ENCODE measurements at regions not wholly inside any gene's neighbourhood (a gene's known extent, or its start where the extent isn't known, plus 50 kb on each side); places are given as distances from the start of the nearest gene placed in this dataset.

DNA sequence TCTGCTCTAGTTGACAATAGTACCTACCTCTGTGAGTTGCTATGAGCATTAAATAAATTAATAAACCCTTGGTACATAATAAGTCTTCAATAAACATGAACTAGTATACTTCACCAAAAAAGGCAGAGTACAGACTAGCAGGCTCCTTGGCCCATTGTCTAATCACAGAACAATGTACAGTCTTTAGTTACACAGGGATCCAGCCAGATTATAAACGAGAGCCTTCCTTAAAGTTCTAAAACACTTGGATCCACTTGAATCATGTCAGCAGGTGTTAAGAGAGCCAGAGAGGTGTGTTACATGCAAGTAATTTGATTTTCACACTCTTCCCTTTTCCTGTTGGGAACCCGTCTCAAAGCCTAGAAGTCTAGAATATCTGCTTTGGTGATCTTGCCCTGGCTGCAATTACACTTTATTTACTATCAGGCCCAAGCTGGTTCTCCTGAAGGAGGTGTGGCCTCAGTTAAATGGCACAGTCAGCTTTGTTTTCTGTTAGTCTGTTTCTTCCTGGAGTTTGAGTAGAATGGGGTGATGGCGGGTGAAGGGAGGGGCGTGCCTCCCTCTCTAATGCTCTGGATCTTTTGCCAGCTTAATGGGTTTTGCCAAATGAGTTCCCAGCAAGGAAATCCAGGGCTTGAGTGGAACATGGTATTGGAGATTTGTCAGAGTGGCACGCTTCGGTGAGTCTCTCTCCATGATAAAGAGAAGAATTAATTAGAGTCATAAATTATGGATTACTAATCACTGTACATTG is 570.9 kb upstream of the CAMK1G start:
- intact Hi-C loops (cut with DNase I): no loop called here
- H3K36me3 ChIP-seq: no peaks in the 10 kb centered on the region
- H3K27ac ChIP-seq: no peak overlapping the region
- H3K9me3 ChIP-seq: peaks cover 0 to 8% of the 10 kb centered on the region in 2 donors
- TF ChIP-seq, protein P1, sequence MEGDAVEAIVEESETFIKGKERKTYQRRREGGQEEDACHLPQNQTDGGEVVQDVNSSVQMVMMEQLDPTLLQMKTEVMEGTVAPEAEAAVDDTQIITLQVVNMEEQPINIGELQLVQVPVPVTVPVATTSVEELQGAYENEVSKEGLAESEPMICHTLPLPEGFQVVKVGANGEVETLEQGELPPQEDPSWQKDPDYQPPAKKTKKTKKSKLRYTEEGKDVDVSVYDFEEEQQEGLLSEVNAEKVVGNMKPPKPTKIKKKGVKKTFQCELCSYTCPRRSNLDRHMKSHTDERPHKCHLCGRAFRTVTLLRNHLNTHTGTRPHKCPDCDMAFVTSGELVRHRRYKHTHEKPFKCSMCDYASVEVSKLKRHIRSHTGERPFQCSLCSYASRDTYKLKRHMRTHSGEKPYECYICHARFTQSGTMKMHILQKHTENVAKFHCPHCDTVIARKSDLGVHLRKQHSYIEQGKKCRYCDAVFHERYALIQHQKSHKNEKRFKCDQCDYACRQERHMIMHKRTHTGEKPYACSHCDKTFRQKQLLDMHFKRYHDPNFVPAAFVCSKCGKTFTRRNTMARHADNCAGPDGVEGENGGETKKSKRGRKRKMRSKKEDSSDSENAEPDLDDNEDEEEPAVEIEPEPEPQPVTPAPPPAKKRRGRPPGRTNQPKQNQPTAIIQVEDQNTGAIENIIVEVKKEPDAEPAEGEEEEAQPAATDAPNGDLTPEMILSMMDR (IDR thresholded peaks at IDR 0.05): no peak
- peak; percentile 55 for ATAC-seq
- H3K4me3 ChIP-seq: no peak overlapping the region
- H3K27me3 ChIP-seq: no peaks in the 10 kb centered on the region
- DNase-seq: no peak
- H3K4me1 ChIP-seq: no peaks in the 10 kb centered on the region

DNA sequence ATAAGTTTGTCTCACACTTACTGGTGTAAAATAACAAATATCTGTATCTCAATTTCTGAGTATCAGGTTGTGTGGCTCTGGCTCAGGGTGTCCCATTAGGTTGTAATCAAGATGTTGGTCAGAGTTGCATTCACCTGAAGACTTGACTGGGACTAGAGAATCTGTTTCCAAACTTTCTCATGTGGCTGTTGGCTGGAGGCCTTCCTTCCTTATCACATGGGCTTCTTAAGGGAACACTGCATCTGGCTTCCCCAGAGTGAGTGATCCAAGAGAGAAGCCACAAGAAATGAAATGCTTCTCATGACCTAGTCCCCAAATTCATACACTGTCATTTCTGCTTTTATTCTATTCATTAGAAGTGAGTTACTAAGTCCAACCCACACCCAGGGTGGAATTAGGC is 568.4 kb upstream of the CAMK1G start:
- DNase-seq (no peak), ATAC-seq (no peak)

DNA sequence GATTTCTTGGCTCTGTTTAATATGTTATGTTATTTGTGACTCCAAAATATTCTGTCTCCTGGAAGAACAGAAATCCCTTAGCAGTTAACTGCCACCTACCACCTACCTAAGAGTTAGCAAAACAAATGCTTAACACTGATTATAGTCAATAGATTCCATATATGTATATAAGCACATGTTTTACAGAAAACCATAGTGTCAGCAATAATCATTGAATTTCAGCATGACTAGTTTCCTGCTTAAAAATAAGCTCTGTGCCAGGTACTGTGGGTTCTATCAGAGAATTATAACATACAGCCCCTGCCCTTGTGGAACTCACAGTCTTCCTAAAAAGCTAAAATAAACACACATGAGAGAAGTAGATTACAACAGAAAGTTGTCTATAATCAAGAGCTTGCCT is 561.9 kb upstream of the CAMK1G start:
- TF ChIP-seq, protein P1 (IDR thresholded peaks at IDR 0.05): no peak
- no peak overlapping the region for H3K27ac ChIP-seq
- DNase-seq (no peak), ATAC-seq (no peak)
- H3K9me3 ChIP-seq: peaks cover 0 to 21% of the 10 kb centered on the region in 2 donors
- H3K4me1 ChIP-seq: no peaks in the 10 kb centered on the region
- no peaks in the 10 kb centered on the region for H3K36me3 ChIP-seq
- H3K27me3 ChIP-seq: no peaks in the 10 kb centered on the region
- intact Hi-C loops (cut with DNase I): no loop called here
- no peak overlapping the region for H3K4me3 ChIP-seq

More for the DNA sequence above, 568.4 kb upstream of the CAMK1G start:
- Histone ChIP-seq H3K9me3 (peaks cover 0 to 14% of the 10 kb centered on the region in 2 donors), H3K27me3 (no peaks in the 10 kb centered on the region), H3K4me1 (no peaks in the 10 kb centered on the region), H3K4me3 (no peak overlapping the region), H3K27ac (no peak overlapping the region), H3K36me3 (no peaks in the 10 kb centered on the region)
- intact Hi-C loops (cut with DNase I): no loop called here
- TF ChIP-seq, protein P1 (IDR thresholded peaks at IDR 0.05): no peak

DNA sequence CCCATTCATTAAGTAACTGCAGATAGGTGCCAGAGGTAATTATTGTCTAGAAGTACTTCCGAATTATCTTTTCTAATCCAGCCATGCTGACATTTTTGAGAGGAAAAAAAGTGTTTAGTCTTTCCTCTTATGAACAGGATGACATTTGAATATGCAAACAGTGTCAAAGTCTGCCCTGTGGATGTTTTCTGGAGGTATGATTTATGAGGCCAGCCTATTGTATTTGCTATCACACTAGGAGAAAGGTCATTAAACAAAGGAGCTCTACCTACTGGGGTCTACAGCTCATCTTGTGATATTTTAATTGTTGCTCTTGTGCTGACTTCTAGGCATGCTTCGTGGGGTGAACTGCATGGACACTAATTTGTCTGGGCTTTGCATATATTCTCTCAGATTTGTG is 559.7 kb upstream of the CAMK1G start:
- ATAC-seq: no peak

DNA sequence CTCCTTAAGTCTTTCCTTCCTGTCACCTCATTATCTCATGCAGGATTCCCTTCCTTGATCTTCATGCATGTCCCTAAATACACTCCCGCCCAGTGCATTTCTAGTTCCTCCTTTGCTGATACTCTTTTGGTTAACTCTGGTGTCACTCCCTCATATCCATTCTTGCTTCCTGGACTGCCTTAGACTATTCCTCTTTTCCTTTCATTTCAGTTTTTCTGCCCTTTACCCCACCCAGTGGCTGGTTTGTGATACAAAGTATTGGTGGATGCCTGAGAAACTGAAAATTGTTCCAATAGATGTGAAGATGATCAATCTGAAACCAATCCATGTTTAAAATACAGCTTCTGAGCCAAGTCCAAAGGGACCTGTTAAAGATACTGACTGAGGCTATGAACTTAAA is 553.8 kb upstream of the CAMK1G start:
- TF ChIP-seq, protein P1 (IDR thresholded peaks at IDR 0.05): no peak

More for the DNA sequence above, 559.7 kb upstream of the CAMK1G start:
- TF ChIP-seq, protein P1 (IDR thresholded peaks at IDR 0.05): no peak
- no peak for DNase-seq
- Histone ChIP-seq H3K27ac (no peak overlapping the region), H3K27me3 (no peaks in the 10 kb centered on the region), H3K4me1 (no peaks in the 10 kb centered on the region), H3K4me3 (no peak overlapping the region), H3K9me3 (peaks cover 0 to 12% of the 10 kb centered on the region in 2 donors), H3K36me3 (no peaks in the 10 kb centered on the region)
- intact Hi-C loops (cut with DNase I): no loop called here

More for the DNA sequence above, 553.8 kb upstream of the CAMK1G start:
- no peaks in the 10 kb centered on the region for H3K4me1 ChIP-seq
- intact Hi-C loops (cut with DNase I): no loop called here
- no peaks in the 10 kb centered on the region for H3K9me3 ChIP-seq
- H3K27ac ChIP-seq: no peak overlapping the region
- DNase-seq (peak in 1 of 4 donors; percentile 10), ATAC-seq (peak; percentile 19)
- no peak overlapping the region for H3K4me3 ChIP-seq
- H3K36me3 ChIP-seq: no peaks in the 10 kb centered on the region
- no peaks in the 10 kb centered on the region for H3K27me3 ChIP-seq

Measured in left lung (tissue), 4 donors.